Neural progenitor cell (in vitro differentiated cells): ENCODE measurements at regions not wholly inside any gene's neighbourhood (a gene's known extent, or its start where the extent isn't known, plus 50 kb on each side); places are given as distances from the start of the nearest gene placed in this dataset.

Source experiments
- DNase-seq: peaks from one replicate; pipeline ENCODE4 v3.0.0-alpha.2; 2016; ENCODE audit warnings: low spot score
- H2AFZ ChIP-seq: fragments of 200-600 bp; sonication (generic); replicated peaks from 2 replicates; pipeline ENCODE4 v1.6.1; 2016; ENCODE audit warnings: antibody characterized with exemption
- H3F3A ChIP-seq: fragments of 200-600 bp; sonication (generic); 2 replicates; pipeline ENCODE4 v1.6.1; 2016; ENCODE audit warnings: antibody characterized with exemption, low read depth
- H3K27ac ChIP-seq: fragments of 200-600 bp; sonication (generic); 2 replicates; pipeline ENCODE4 v1.5.1; 2016; ENCODE audit warnings: mild to moderate bottlenecking
- H3K27me3 ChIP-seq: fragments of 200-600 bp; sonication (generic); 2 replicates; pipeline ENCODE4 v1.6.1; 2016; ENCODE audit warnings: mild to moderate bottlenecking, moderate library complexity
- H3K36me3 ChIP-seq: fragments of 200-600 bp; sonication (generic); 2 replicates; pipeline ENCODE4 v1.5.1; 2016
- H3K4me1 ChIP-seq: fragments of 200-600 bp; sonication (generic); 2 replicates; pipeline ENCODE4 v1.6.1; 2016; ENCODE audit warnings: mixed run types
- H3K4me2 ChIP-seq: fragments of 200-600 bp; sonication (generic); 2 replicates; pipeline ENCODE4 v1.6.1; 2016
- H3K4me3 ChIP-seq: fragments of 200-600 bp; sonication (generic); 2 replicates; pipeline ENCODE4 v1.5.1; 2016
- H3K79me2 ChIP-seq: fragments of 200-600 bp; sonication (generic); 2 replicates; pipeline ENCODE4 v1.6.1; 2016; ENCODE audit warnings: low read depth
- H3K9ac ChIP-seq: fragments of 200-600 bp; sonication (generic); 2 replicates; pipeline ENCODE4 v1.6.1; 2016
- H3K9me3 ChIP-seq: fragments of 200-600 bp; sonication (generic); 2 replicates; pipeline ENCODE4 v1.5.1; 2016; ENCODE audit warnings: low read depth
- H4K20me1 ChIP-seq: fragments of 200-600 bp; sonication (generic); 2 replicates; pipeline ENCODE4 v1.6.1; 2016; ENCODE audit warnings: low read depth
- H3K27ac Mint-ChIP-seq: 3 replicates; pipeline ENCODE4 v1.8.0; 2021; ENCODE audit warnings: mixed read lengths
- H3K27me3 Mint-ChIP-seq: 2 replicates; pipeline ENCODE4 v1.8.0; 2022; ENCODE audit warnings: low read depth, mild to moderate bottlenecking, inconsistent platforms, moderate library complexity, mixed read lengths; ENCODE audit not compliant: insufficient read depth
- H3K36me3 Mint-ChIP-seq: 3 replicates; pipeline ENCODE4 v1.8.0; 2021; ENCODE audit warnings: mixed read lengths
- H3K4me1 Mint-ChIP-seq: 3 replicates; pipeline ENCODE4 v1.8.0; 2021; ENCODE audit warnings: mixed read lengths
- H3K4me3 Mint-ChIP-seq: 3 replicates; pipeline ENCODE4 v1.8.0; 2021; ENCODE audit warnings: mild to moderate bottlenecking, moderate library complexity, mixed read lengths
- H3K9me3 Mint-ChIP-seq: 3 replicates; pipeline ENCODE4 v1.8.0; 2020; ENCODE audit warnings: mixed read lengths
- CTCF ChIP-seq: fragments of 200-600 bp; sonication (generic); IDR thresholded peaks from 2 replicates; pipeline ENCODE4 v1.5.1; 2017; ENCODE audit warnings: antibody characterized with exemption, mild to moderate bottlenecking
- EZH2 ChIP-seq: fragments of 200-600 bp; sonication (generic); IDR thresholded peaks from 2 replicates; pipeline ENCODE4 v1.6.1; 2017; ENCODE audit warnings: antibody characterized with exemption, mild to moderate bottlenecking, moderate library complexity
- EZH2phosphoT487 ChIP-seq: fragments of 200-600 bp; sonication (generic); IDR thresholded peaks from 2 replicates; pipeline ENCODE4 v1.6.1; 2017; ENCODE audit warnings: antibody characterized with exemption

- Histone ChIP-seq H3K27me3 (no peaks in the 10 kb centered on the region), H3K79me2 (no peaks in the 10 kb centered on the region), H3K36me3 (no peaks in the 10 kb centered on the region), H3K9ac (no peak overlapping the region), H3K27ac (no peak overlapping the region), H3K9me3 (no peaks in the 10 kb centered on the region), H3K4me1 (peaks cover 7% of the 10 kb centered on the region), H3K4me2 (no peak overlapping the region), H3K4me3 (no peak overlapping the region), H4K20me1 (no peaks in the 10 kb centered on the region), H3F3A (peaks cover 6% of the 10 kb centered on the region), H2AFZ (no peak overlapping the region)
- no peak for DNase-seq
- Mint-ChIP-seq H3K27ac (no peak overlapping the region), H3K9me3 (peaks cover 5% of the 10 kb centered on the region), H3K4me3 (no peak overlapping the region), H3K27me3 (peaks cover 4% of the 10 kb centered on the region), H3K4me1 (peaks cover 15% of the 10 kb centered on the region), H3K36me3 (no peaks in the 10 kb centered on the region)
- no peak for TF ChIP-seq EZH2
- no peak for TF ChIP-seq CTCF
- TF ChIP-seq EZH2phosphoT487 = no peak
Observed at GRCh38 chr14:98085751-98086150, 1186.2 kb downstream of the BCL11B start.

- Histone ChIP-seq H2AFZ (no peak overlapping the region), H3F3A (peaks cover 9% of the 10 kb centered on the region), H3K4me1 (peaks cover 11% of the 10 kb centered on the region), H3K9me3 (no peaks in the 10 kb centered on the region), H3K9ac (no peak overlapping the region), H4K20me1 (no peaks in the 10 kb centered on the region), H3K79me2 (no peaks in the 10 kb centered on the region), H3K4me3 (no peak overlapping the region), H3K27ac (peak overlapping the region; percentile 53), H3K27me3 (no peaks in the 10 kb centered on the region), H3K36me3 (no peaks in the 10 kb centered on the region), H3K4me2 (peak overlapping the region; percentile 18)
- Mint-ChIP-seq H3K36me3 (no peaks in the 10 kb centered on the region), H3K4me3 (no peak overlapping the region), H3K27ac (no peak overlapping the region), H3K27me3 (no peaks in the 10 kb centered on the region), H3K4me1 (peaks cover 5% of the 10 kb centered on the region), H3K9me3 (peaks cover 2% of the 10 kb centered on the region)
- peak; percentile 59 for DNase-seq
- no peak for TF ChIP-seq EZH2
Observed at GRCh38 chr14:98093111-98093510, 1178.9 kb downstream of the BCL11B start.

- no peaks in the 10 kb centered on the region for H3F3A ChIP-seq
- no peaks in the 10 kb centered on the region for H3K4me1 Mint-ChIP-seq
- no peaks in the 10 kb centered on the region for H3K27me3 ChIP-seq
- no peak for DNase-seq
- TF ChIP-seq CTCF = no peak
- no peak for TF ChIP-seq EZH2
- TF ChIP-seq EZH2phosphoT487 = no peak
- peaks cover 2% of the 10 kb centered on the region for H3K27me3 Mint-ChIP-seq
- H3K4me2 ChIP-seq = no peak overlapping the region
- H3K27ac ChIP-seq = no peak overlapping the region
- H3K79me2 ChIP-seq = no peaks in the 10 kb centered on the region
- no peak overlapping the region for H2AFZ ChIP-seq
- no peak overlapping the region for H3K9ac ChIP-seq
- no peaks in the 10 kb centered on the region for H3K4me1 ChIP-seq
- H4K20me1 ChIP-seq = no peaks in the 10 kb centered on the region
- H3K9me3 Mint-ChIP-seq = no peaks in the 10 kb centered on the region
- no peak overlapping the region for H3K4me3 ChIP-seq
- H3K4me3 Mint-ChIP-seq = no peak overlapping the region
- no peaks in the 10 kb centered on the region for H3K36me3 ChIP-seq
- no peaks in the 10 kb centered on the region for H3K36me3 Mint-ChIP-seq
- no peaks in the 10 kb centered on the region for H3K9me3 ChIP-seq
- H3K27ac Mint-ChIP-seq = no peak overlapping the region
Observed at GRCh38 chr14:98099527-98099926, 1172.5 kb downstream of the BCL11B start.

- Histone ChIP-seq H3K27ac (no peak overlapping the region), H3K4me2 (no peak overlapping the region), H3K4me1 (no peaks in the 10 kb centered on the region), H3K27me3 (no peaks in the 10 kb centered on the region), H3K9ac (no peak overlapping the region), H4K20me1 (no peaks in the 10 kb centered on the region), H3K9me3 (no peaks in the 10 kb centered on the region), H3K79me2 (no peaks in the 10 kb centered on the region), H3K36me3 (no peaks in the 10 kb centered on the region), H2AFZ (no peak overlapping the region), H3F3A (no peaks in the 10 kb centered on the region), H3K4me3 (no peak overlapping the region)
- Mint-ChIP-seq H3K27ac (no peak overlapping the region), H3K27me3 (peaks cover 2% of the 10 kb centered on the region), H3K36me3 (no peaks in the 10 kb centered on the region), H3K4me1 (no peaks in the 10 kb centered on the region), H3K4me3 (no peak overlapping the region), H3K9me3 (no peaks in the 10 kb centered on the region)
- no peak for TF ChIP-seq EZH2phosphoT487
- TF ChIP-seq CTCF = no peak
- no peak for TF ChIP-seq EZH2
- DNase-seq = no peak
Observed at GRCh38 chr14:98101323-98101722, 1170.7 kb downstream of the BCL11B start.
